Coronary artery (tissue), 2 donors: ENCODE measurements at regions not wholly inside any gene's neighbourhood (a gene's known extent, or its start where the extent isn't known, plus 50 kb on each side); places are given as distances from the start of the nearest gene placed in this dataset.

Source experiments
- DNase-seq: peaks from one replicate; pipeline ENCODE4 v3.0.0-alpha.2; 2017; ENCODE audit warnings: low spot score
- H3K27ac ChIP-seq, 2 donors: fragments of 200-600 bp; sonication (generic); one replicate each; pipeline ENCODE4 v1.5.1; 2016 to 2019
- H3K4me3 ChIP-seq: fragments of 200-600 bp; sonication (generic); 2 replicates; pipeline ENCODE4 v1.5.1; 2016; ENCODE audit warnings: mild to moderate bottlenecking, moderate library complexity
- CTCF ChIP-seq: fragments of 200-600 bp; sonication (generic); IDR thresholded peaks from one replicate; pipeline ENCODE4 v1.5.1; 2019; ENCODE audit warnings: antibody characterized with exemption

GRCh38 chr15:62712455-62712839 lies 330.1 kb upstream of the TPM1 start:
- H3K4me3 ChIP-seq, result no peak overlapping the region
- no peak overlapping the region for H3K27ac ChIP-seq
- TF ChIP-seq CTCF, result no peak
- DNase-seq, result no peak

- Histone ChIP-seq H3K27ac (no peak overlapping the region), H3K4me3 (no peak overlapping the region)
- no peak for TF ChIP-seq CTCF
- no peak for DNase-seq
Measured at GRCh38 chr15:62715946-62716345, 326.6 kb upstream of the TPM1 start.

- TF ChIP-seq CTCF, result no peak
- DNase-seq, result no peak
- Histone ChIP-seq H3K27ac (no peak overlapping the region), H3K4me3 (no peak overlapping the region)
Measured at GRCh38 chr15:62717496-62717895, 325.1 kb upstream of the TPM1 start.

- Histone ChIP-seq H3K27ac (no peak overlapping the region), H3K4me3 (no peak overlapping the region)
- no peak for DNase-seq
- TF ChIP-seq CTCF, result no peak
Measured at GRCh38 chr15:62719316-62719715, 323.2 kb upstream of the TPM1 start.

GRCh38 chr15:62722237-62722636 lies 320.3 kb upstream of the TPM1 start:
- no peak for DNase-seq
- Histone ChIP-seq H3K27ac (no peak overlapping the region), H3K4me3 (no peak overlapping the region)
- TF ChIP-seq CTCF, result no peak

- Histone ChIP-seq H3K27ac (no peak overlapping the region), H3K4me3 (no peak overlapping the region)
- DNase-seq, result no peak
- no peak for TF ChIP-seq CTCF
Measured at GRCh38 chr15:62726461-62726860, 316.1 kb upstream of the TPM1 start.

- TF ChIP-seq CTCF, result no peak
- Histone ChIP-seq H3K4me3 (no peak overlapping the region), H3K27ac (no peak overlapping the region)
- DNase-seq, result no peak
Measured at GRCh38 chr15:62727501-62727900, 315.0 kb upstream of the TPM1 start.
